Vagina (tissue), 2 donors: ENCODE measurements at regions not wholly inside any gene's neighbourhood (a gene's known extent, or its start where the extent isn't known, plus 50 kb on each side); places are given as distances from the start of the nearest gene placed in this dataset.

Experiments used
- POLR2AphosphoS5 ChIP-seq, 2 donors: sonication (generic); formaldehyde crosslinking; IDR thresholded peaks; one replicate each; pipeline ENCODE4 v1.9.0; 2017; ENCODE audit warnings: antibody characterized with exemption in 2 of 2, mild to moderate bottlenecking in 2 of 2, low read depth in 1 of 2; ENCODE audit not compliant: insufficient read depth in 1 of 2
- TF ChIP-seq, protein P1 (sequence below), 3 experiments: fragments of 450-650 bp in 2 of 3; fragments of 200-600 bp in 1 of 3; sonication (generic) in 1 of 3; IDR thresholded peaks; one replicate each; pipeline ENCODE4 v1.5.1; 2017 to 2019; ENCODE audit warnings: antibody characterized with exemption in 3 of 3, mild to moderate bottlenecking in 2 of 3, moderate library complexity in 2 of 3

DNA sequence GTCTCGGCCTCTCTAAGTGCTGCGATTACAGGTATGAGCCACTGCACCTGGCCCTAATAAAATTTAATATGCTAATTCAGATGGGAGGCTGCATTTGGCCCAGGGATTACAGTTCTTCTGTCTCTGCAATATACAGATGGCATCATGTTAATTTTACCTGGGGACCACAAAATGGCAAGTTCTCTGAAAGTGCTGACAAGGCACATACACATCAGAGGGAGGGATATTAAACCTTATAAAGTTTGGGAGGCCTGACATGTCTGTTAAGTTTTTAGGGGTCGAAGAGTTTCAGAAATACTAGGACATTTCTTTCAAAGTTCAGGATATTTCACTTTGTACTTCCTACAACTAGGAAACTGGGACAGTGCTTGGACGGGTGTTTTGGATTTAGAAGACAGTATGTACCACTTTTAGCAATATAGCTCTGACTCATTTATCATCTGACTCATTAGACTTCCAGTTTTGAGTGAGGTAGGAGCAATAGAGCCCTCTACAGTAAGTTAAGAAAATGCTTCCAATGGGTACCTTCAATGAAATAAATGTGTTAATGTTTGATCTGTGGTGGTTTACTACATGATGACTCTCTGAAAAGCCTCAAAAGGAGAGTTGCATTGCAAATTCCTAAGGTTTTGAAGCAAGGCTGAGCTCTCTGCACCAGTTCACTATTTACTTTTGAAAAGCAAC lies 981.0 kb upstream of the HS3ST1 start:
- TF ChIP-seq, protein P1, sequence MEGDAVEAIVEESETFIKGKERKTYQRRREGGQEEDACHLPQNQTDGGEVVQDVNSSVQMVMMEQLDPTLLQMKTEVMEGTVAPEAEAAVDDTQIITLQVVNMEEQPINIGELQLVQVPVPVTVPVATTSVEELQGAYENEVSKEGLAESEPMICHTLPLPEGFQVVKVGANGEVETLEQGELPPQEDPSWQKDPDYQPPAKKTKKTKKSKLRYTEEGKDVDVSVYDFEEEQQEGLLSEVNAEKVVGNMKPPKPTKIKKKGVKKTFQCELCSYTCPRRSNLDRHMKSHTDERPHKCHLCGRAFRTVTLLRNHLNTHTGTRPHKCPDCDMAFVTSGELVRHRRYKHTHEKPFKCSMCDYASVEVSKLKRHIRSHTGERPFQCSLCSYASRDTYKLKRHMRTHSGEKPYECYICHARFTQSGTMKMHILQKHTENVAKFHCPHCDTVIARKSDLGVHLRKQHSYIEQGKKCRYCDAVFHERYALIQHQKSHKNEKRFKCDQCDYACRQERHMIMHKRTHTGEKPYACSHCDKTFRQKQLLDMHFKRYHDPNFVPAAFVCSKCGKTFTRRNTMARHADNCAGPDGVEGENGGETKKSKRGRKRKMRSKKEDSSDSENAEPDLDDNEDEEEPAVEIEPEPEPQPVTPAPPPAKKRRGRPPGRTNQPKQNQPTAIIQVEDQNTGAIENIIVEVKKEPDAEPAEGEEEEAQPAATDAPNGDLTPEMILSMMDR (IDR thresholded peaks at IDR 0.05) = no peak
- TF ChIP-seq POLR2AphosphoS5 (IDR thresholded peaks at IDR 0.05; ENCODE audit: insufficient read depth in 1 of 2, low read depth in 1 of 2) = no peak
